GM11168 (cell line): ENCODE measurements at regions not wholly inside any gene's neighbourhood (a gene's known extent, or its start where the extent isn't known, plus 50 kb on each side); places are given as distances from the start of the nearest gene placed in this dataset.

ENCODE experiments used
- in situ Hi-C: fragments of 300-500 bp; cut with MboI; formaldehyde crosslinking; loops from one replicate; pipeline ENCODE4 v1.12.0; 2022; ENCODE audit warnings: low sequenced_read_pairs; ENCODE audit not compliant: unreplicated experiment

DNA sequence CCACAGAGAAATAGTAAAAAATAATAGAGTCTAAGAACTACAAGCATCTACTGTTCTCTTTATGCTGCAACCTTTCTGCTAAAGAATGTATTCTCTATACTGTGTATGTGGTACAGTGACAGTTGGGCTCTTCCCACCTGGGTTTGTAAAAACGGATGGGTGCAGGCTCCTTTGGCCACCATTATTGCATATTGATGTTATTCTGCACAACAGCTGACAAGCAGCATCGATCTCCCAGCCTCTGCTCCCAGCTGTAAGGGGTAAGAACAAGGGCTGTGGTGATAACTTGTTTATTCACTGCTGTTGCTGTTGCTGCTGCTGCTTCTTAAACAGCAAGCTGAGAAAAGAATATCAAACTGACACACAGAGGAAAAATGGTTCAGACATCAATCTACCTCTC lies 56.1 kb downstream of the KCNRG start:
- in situ Hi-C loops, result no loop called here

DNA sequence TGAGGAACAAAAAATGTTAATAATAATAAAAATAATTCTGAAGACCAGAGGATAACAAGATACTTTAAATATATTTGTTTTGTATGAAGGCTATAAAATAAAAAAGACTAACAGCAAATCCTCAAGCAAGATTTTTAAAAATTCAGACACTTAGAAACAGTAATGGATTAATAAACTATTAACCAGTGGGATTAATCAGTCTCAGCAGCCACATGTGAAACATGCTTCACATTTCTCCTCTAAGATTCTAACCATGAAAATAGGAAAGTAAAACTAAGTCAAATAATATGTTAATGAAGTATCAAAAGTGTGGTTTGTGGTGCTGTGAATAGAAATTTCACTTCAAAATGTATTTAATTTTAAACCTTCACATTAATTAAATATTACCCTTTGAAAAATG lies 57.4 kb downstream of the KCNRG start:
- in situ Hi-C loops, result no loop called here

DNA sequence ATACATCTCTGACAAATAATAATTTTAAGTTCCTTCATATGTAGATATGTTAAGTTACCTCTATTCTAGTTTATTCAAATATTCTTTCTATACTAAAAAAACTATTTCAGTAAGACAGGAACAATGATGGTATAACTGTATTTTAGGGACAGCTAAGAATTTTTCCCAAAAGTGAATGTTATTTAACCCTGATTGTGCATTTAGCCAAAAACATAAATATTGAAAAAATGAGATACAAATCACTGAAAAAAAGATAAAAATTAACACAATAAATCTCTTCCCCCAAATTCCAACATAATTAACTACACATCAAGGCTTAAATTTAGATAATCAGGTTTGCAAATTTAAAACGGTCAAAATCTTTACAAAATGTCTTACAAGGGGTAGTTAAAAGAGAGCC lies 58.1 kb downstream of the KCNRG start:
- in situ Hi-C loops, result no loop called here

DNA sequence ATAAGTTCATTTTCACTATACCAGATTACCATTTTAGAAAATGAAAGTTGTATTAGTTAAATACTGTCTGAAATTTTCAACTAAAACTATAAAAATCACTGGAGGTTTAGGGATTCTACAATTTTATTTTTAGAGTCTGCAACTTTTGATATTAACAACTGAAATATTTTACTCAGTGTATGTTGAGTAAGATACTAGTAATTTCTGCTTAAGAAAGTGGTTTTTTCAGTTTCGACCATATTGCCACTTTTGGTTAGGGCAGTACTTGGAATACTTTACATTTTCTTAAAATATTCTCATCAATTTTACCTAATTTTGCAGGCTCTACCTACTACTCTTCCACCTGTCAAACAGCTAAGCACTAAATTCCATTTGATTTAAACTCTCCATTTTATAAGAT lies 59.6 kb downstream of the KCNRG start:
- in situ Hi-C loops, result loop anchor here (25.0 kb wide), 3 partner anchors 437 to 837 kb away; partner anchors contain the start of gene RNASEH2B

DNA sequence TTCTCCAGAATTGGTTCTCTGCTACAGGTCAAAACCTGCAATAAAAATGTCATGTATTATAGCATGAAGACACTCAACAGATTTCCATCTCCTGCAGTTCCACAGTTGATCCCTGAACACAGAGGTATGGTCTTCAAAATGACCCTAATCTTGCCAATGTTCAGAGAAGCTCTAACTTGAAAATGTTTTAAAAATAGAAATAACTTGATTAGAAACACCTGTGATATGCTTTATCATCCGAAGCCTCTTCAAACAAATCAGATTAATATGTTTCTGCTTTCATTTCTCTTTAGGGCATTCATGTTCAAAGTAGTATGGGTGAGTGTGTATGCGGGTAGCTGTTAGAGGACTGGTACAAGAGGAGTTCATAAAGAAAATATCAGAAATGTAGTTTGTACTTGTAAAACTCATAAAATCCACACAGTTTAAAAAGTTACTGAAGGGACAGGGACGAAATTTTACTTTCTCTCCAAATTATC lies 60.4 kb downstream of the KCNRG start:
- in situ Hi-C loops, result loop anchor here (25.0 kb wide), 3 partner anchors 437 to 837 kb away; partner anchors contain the start of gene RNASEH2B

DNA sequence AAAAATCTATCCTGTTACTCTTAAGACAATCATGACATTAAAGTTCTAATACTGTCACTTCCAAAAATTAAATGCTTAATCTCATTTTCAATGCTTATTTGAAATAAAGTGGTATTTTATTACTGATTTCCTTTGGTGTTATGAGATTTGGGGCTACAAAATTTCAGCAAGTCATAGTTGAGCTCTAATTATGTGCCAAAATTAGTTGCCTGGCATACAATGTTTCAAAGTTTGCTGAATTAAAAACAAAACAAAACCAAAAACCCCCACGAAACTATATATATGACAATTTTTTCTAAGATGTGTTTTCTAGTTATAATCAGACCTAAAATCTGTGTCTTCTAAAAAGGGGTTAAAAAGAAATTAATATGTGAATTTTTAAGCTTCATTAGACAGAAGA lies 62.2 kb downstream of the KCNRG start:
- in situ Hi-C loops, result loop anchor here (25.0 kb wide), 3 partner anchors 435 to 835 kb away; partner anchors contain the start of gene RNASEH2B

DNA sequence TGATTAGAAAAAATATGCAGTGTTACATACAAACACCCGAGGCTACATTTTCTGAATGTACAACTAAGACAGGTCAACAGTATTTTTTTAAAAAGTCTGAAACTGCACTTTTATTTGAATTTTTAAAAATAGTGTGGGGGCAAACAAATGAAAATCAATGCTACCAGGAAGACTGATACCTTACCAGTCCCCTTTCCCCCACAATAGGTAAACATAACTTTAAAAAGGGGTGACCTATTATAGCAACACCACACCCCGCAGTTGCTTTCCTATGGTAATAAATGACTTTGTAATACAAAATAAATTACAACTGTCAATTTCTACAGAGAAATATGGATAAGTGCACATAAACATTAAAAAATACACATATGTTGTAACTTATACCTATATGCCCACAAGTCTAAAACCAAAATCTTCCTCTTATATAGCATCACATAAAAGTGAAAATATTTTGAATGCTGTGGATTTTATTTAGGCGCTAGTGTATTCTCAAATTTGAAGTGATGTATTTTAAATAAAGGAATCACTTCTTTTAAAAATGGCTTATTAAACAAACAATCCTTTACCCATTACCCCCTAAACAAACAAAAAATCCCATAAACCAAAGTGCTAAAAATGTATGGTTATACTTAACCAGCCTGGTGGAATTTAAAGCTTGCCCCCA lies 63.1 kb downstream of the KCNRG start:
- in situ Hi-C loops, result loop anchor here (25.0 kb wide), 3 partner anchors 434 to 834 kb away; partner anchors contain the start of gene RNASEH2B

DNA sequence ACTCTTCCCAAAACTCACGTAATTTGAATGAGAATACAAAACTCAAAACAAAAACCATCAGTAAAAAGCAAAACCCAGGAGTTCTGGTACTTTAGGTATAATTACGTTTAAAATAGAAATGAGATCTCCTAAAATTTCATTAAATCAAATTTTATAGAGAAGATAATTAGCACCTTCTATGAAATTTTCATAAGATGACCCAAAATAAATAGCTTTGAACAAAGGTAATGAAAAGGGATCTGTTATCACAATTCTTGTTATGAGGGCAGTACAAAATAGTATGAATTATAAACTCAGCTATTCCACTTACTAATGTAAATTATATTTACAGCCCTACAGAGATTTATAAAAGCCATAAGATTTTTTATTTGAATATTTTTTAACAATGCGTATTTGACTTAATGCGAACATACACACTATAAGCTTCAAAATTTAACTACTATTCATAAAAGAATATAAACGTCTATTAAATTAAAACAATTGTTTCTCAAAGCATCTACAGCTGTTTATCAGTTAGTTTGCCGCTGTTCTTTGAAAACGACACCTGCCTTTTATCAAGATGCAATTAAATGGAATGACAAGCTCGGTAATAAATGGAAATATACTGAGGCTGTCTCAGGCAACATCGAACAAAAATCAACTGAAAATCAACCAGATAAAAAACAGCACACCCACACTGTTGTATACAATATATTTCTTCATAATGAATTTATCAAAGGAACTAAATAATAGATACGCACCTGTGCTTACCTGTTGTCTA lies 63.8 kb downstream of the KCNRG start:
- in situ Hi-C loops, result loop anchor here (25.0 kb wide), 3 partner anchors 433 to 833 kb away; partner anchors contain the start of gene RNASEH2B

DNA sequence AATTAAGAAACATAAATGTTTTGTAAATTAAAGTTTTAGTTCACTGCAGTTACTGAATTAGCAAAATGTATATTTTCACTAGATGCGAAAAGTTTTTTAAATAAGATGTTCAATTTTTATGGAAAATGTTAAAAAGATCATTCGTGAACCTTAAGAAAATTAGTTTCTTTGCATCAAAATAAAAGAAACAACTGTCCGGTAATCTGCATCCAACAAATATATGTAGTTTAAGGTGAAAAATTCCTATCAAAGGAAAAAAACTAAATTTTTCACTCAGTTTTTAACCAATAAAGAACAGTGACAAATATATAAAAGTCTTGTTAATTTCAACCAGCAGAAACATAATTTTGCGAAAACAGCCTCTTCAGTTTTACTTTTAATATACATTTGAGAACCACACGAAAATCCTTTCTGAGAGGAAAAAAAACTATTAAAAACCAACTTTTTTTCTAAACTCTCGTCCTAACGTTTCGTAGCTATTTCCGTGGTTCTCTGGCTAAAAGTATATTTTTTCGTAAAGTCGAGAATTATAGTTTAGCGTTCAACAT lies 64.5 kb downstream of the KCNRG start:
- in situ Hi-C loops, result loop anchor here (25.0 kb wide), 3 partner anchors 433 to 833 kb away; partner anchors contain the start of gene RNASEH2B

DNA sequence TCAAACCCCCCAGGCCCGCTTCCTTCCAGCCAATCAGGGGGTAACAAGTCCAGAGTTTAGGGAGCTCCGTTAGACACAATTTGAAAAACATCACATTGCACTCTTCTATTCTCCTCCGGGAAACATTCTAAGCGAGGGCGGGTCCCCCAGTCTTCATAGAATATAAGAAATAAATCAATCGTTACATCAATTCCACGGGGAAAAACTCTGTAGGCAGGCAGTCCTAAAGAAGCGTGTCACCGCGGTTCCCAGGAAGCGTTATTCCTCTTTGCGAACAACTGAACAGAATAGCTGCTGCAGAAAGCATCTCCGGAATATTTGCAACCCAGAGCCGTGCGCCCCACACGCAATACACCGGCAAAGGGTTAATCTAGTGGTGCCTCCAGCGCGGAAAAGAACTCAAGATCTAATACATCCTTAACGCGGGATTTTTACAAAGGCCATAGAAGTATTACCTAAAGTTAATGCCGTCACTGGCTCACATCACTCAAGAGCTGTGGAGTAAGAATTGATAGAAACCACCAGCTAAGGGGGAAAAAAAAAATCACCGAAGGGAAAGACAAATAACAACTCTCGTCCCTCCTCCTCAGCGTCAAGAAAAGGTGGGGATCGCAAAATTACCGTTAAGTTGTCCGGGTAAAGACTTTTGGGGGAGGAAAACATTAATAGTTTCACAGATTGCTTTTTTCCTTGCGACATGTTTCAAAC lies 65.1 kb downstream of the KCNRG start:
- in situ Hi-C loops, result loop anchor here (25.0 kb wide), 3 partner anchors 432 to 832 kb away; partner anchors contain the start of gene RNASEH2B

DNA sequence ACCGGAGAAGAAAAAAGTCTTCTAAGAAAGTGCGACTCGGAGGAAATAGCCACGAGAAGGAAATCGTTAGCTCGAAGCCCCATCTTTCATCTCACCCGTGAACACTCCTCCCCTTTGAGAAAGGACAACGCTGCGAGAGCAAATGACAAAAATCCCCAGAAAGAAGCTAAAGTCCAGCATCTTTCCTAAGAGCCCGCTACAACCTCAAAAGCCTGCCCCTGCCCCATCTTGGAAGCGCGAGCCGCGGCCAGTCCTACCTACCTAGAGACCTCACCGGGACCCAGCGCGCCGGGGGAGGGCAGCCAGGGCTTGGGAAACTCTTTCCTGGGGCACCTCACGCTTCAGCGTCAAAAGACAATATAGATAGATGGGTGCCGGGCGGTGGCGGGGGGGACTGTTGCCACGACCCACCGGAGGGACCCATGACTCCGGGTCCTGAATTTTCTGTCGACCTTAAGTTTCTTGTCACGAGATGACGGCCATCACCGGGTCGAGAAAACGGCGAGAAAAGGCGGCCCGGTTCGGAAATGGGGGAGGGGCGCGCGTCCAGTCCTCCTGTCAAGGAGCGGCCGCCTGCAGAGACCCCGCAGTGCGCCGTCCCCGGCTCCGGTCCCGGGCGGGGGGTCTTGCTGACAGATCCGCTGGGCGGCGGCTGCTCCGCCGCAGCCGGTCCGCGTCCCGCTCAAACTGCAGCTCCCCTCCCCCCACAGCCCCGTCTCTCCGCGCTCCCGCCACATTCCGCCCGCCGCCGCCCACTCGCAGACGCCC lies 65.9 kb downstream of the KCNRG start:
- in situ Hi-C loops, result loop anchor here (25.0 kb wide), 3 partner anchors 431 to 831 kb away; partner anchors contain the start of gene RNASEH2B

DNA sequence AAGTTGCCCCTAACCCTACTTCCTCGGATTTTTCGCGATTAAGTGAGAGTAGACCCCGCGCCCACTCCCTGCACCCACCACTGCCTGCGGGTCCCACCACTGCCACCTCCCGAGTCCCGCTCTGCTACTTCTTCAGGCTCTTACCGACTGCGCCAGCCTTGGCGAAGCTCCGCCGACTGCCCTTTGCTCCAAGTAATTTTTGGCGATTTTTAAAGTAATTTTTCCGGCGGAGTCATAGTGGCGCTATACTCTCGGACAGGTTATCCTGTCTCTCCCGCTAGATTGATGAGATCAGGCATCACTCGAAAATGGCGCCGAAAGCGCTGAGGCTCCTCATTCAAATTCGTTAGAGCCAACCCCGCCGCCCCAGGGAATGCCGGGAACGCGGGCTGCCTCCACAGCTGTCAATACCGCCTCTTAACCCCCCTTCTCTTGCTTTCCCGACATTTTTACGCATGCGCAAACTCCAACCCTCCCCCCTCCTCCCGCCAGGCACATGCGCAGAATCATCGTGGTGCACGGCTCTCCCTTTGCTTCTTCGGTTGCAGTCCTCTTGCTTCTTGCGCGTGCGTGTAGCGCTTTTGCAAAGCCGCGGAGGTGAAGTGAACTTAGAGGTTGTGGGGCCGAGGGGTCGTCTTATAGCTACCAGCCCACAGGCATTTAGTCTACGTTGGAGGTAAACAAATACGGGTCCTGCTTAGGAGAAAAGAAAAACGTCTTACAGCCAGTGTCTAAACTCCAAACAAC lies 66.6 kb downstream of the KCNRG start:
- in situ Hi-C loops, result loop anchor here (25.0 kb wide), 3 partner anchors 430 to 830 kb away; partner anchors contain the start of gene RNASEH2B

DNA sequence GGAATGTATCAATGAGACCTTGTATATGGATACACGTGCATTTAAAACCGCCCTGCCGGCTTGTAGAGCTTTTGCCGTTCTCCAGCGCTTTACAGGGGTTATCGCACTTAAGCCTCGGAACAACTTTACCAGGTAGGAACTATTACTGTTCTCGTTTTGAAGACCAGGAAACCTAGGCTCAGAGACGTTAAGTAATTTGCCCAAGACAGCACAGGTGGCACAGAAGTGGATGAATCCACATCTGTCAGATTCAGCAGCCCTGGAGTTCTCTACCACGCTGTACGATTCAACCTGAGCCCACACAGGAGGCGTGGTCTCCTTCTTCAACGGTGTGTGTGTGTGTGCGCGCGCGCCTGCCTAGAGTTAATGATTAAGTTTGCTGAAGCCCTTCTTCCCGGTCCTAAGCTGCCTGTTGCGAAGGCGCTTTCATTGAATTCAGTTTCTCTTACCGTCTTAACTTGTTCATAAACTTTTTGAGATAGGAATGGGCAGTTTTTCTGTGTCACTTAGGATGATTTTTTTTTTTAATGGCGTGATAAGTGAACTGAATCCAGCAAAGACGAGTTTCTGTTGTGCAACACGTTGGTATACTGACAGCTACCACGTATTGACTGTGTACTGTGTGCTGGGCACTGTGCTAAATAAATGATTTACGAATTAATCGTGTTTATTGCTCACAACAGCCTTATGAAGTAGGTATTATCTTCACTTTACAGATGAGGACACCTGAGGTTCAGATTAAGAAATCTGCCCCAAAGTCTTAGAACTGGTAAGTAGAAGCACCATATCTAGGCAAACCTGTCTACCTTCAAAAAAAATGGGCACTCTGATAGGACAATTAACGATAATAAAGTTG lies 67.4 kb downstream of the KCNRG start:
- in situ Hi-C loops, result loop anchor here (25.0 kb wide), 3 partner anchors 430 to 830 kb away; partner anchors contain the start of gene RNASEH2B

DNA sequence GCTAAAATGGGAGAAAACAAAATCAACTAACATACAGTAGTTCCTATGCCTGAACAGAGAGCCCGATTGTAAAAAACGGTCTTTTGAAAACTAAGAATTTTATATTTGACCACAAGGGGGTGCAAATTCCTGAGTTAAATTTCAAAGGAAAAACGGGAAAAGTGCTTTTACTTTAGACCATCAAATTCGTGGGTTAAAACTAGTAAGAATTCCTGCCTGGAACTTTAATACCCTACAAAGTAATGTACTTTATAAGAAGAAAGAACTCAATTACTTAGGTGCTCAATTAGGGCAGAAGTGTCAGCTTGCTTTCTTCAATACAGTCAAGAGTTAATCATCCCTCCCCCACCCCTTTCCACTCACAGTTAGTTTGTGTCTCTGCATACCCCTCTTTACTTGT lies 69.8 kb downstream of the KCNRG start:
- in situ Hi-C loops, result loop anchor here (25.0 kb wide), 3 partner anchors 427 to 827 kb away; partner anchors contain the start of gene RNASEH2B

DNA sequence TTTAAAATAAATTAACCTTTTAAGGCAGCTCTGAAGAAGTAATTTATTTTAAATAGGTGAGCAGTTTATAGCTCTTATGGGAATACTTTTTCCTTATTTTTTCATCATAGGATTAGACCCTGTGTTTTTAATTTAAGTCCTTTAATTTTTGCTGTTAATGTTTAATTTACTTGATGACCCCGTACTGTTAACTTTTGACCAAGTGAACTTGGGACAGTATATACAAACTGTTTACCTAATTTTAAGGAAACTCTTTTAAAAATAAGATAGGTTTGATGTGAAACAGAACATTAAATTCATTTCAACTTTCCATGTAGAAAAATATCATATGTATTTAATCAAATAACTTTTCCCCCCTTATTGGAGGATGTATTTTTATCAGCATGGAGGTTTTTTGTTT lies 74.4 kb downstream of the KCNRG start:
- in situ Hi-C loops, result loop anchor here (25.0 kb wide), 3 partner anchors 423 to 823 kb away; partner anchors contain the start of gene RNASEH2B

DNA sequence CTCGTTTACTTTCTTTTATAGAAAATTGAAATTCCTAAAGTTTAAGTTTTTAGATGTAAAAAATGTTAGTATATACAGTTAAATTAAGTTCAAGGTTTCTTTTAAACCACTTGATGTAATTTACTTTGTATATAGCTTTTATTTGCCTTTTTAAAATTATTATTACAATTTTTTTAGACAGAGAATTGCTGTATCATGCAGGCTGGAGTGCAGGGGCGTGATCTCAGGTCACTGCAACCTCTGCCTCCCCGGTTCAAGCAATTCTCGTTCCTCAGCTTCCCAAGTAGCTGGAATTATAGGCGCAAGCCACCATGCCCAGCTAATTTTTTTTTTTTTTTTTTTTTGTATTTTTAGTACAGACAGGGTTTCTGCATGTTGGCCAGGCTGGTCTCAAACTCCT lies 75.0 kb downstream of the KCNRG start:
- in situ Hi-C loops, result loop anchor here (25.0 kb wide), 3 partner anchors 422 to 822 kb away; partner anchors contain the start of gene RNASEH2B

DNA sequence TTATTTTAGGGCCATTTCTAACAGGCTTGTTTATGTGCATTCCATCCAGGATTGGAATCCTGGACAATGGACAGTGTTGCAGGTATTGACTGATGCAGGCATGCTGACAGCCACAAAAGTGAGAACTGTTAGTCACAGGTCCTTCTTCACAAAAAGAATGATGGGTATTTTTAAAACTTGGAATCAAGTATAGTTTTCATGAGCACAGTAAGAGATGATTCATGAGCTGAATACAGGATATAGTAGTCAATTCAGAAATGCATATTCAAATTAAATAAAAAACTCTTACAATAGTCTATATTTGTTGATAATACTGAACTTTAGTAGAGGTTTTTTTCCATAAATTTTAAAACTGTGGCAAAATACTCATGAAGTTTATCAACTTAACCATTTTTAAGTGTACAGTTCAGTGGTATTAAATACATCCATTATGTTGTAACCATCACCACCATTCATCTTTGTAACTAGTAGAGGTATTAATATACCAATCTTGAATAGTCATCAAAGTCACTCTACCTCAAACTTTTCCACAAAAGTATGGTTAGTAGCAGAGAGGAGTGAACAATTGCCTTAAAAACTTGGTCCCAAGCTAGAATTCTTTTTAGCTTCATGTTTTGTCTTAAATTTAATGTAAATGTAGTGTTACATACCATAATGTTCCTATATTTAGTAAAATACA lies 79.5 kb downstream of the KCNRG start:
- in situ Hi-C loops, result loop anchor here (25.0 kb wide), 3 partner anchors 418 to 818 kb away; partner anchors contain the start of gene RNASEH2B
